ENCODE measurements at regions not wholly inside any gene's neighbourhood (a gene's known extent, or its start where the extent isn't known, plus 50 kb on each side); places are given as distances from the start of the nearest gene placed in this dataset.

DNA sequence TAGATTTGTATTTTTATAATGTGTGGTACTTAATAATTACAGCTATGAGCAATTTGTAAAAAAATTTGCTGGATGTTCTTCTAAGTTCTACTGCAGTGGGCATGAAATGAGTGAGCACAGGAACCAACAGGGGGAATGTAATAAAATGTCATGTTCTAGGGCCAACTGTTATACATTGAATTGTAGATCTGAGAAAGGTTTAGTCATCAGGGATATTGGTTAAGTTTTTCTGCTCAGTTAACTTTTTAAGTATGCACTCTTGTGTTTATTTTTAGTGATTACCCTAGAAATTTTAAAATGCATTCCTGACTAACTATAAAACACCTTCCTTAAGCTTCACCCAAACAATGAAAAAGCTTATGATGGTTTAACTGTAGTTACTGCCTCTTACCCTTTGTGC lies 101.8 kb downstream of the CAND1 start:
- DNase-seq (ENCODE audit: low read depth): no peak

DNA sequence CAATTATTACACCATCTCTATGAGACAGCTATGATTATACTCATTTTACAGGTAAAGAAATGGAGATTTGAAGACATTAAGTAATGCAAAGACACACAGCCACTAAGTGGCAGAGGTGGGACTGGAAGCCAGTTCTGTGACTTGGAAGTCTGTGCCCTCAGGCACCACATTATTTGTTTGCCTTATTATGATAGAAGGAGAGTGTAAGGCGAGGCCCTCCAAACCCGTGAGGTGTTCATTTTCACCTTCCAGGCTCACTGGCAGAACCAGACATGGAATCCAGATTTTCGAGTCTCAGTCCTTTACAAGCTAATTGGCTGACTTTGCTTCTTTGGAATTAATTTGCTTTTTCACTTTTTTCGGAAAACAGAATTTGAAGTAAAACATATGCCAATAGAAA lies 107.9 kb downstream of the CAND1 start:
- DNase-seq (ENCODE audit: low read depth): no peak

DNA sequence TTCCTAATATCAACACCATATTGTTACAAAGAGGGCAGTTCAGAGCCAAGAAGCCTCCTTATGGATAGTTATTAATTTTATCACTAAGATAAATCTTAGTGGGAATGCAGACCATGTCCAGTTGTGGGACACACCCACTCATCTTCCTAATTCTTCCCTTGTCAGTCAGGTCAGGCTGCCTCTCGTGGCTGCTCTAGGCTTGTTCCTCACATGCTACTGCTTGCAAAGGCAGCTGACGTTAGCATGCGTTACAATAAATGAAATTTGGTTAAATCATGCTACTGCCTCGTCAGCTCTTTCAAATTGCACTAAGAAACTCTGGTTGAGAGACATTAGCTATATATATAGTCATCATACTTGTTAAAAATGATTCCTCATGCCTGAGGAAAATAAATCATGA lies 108.4 kb downstream of the CAND1 start:
- no peak for DNase-seq (ENCODE audit: low read depth)

DNA sequence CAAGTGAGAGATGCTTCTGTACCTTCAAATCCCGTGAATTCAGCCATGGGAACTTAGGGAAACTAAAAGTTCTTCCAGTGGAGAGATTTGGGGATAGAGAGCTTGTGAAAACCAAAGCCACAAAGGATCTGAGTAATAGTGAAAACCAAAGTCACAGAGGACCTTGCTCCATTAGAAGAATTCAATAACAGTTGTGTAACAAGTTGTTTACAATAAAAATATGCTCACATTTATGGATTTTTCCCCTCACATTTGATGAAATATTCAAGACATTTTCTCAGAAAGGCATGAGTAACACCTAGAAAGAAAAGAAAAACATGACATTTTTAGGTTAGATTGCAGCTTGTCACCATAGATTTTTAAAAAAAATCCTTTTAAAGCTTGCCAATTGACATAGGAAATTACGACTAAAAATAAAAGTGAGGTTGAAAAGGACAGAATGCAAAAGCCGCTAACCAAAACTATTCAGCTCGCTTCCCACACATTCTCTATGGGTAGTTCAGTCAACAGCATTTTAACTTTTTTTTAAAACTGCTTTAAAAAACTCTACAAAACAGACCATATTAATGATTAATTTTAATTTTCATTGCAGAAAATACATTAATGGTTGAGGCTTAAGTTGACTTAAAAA lies 113.2 kb downstream of the CAND1 start:
- DNase-seq (ENCODE audit: low read depth): no peak

DNA sequence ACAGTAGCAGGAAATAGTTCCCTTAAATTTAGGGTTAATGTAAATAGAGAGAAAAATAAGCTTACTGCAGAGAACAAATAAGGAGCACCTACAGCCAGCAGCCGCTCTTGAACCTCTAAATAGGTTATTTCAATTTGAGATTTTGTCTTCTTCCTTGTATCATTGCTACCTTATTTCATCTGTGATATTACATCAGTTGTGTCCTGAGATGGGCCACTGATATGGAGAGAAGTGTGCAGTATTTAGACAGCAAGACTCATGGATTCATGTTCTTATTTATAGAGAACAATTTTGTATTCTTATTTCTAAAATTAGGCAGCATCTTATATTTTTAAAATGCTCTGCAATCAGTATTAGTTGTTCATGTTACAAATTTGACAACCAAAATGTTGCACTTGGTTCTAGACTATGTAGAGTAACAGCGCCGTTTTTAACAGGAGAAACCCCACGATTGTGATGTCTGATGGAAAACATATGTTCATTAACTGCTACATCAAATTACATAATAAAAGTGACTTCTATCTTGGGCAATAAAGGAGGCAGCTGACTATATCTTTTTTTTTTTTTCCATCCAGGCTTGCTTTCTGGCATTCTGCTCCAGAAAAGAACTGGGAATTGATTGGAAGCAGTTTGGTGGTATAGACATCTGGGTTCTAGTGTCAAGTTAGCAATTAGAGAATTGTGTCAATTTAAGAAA lies 117.9 kb downstream of the CAND1 start:
- DNase-seq (ENCODE audit: low read depth): no peak

DNA sequence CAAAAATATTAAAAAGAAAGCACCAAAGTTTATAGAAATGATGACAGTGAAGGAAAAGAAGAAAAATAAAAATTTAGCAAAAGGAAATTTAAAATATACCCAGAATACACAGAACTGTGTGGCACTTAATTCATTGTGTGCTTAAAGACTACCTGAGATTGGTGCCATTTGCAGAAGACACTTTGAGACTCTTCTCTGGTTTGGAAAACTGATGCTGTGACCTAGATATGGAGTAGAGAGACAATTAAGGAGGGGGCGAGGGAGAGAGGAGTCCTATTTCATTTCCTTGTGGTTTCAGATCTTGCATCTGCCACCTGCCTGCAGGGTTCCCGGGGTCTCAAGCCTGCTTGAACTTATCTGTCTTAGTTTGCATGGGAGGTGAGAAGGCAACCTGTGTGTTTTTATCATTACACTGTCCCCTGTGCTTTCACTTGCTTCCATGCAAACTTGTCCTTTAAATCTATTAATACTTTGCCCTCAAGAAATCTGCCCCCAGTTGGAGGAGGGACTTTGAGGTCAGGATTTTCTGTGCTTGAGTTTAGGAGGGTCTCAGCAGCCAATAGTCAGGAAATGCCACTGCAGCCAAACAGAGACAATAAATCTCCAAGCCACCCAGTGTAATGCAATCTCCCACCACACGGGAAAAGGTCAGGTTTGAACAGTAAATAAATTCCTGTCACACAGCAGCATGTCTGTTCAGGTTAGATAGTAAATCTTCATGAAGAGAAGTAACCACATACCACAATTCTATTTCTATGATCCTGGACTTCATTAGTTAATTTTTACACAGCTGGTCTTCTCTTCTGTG lies 119.4 kb downstream of the CAND1 start:
- DNase-seq (ENCODE audit: low read depth): no peak

DNA sequence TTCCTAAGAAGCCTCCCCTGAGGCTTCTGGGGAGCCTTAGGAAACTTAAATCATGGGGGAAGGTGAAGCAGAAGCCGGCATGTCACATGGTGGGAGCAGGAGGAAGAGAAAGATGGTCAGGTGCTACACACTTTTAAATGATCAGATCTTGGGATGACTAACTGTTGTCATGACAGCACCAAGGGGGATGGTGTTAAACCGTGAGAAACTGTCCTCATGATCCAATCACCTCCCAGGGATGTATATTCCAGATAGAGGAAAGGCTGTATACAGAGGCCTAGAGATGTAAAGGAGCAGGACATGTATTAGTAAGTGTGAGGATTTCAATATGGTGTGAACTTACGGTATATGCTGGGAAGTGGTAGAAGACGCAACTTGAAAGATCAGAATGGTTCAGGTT lies 121.1 kb downstream of the CAND1 start:
- DNase-seq (ENCODE audit: low read depth): no peak

DNA sequence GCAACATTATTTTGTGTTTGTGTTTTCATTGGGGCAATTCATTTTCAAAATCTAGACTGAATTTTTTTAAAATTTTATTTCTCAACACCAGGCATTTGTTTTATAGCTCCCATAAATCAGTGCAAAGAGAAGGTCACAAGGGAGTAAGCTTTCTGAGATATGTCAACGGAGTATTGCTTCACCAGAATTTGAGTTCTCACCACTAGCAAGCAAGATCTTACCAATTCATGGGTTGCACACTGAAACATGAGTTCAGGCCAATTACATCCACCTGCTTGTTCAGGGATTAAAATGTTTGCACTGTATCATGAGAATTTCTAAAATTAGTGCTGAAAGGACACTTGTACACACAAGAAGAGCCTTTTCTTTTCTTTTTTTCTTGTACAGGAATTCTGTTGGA lies 121.9 kb downstream of the CAND1 start:
- no peak for DNase-seq (ENCODE audit: low read depth)

DNA sequence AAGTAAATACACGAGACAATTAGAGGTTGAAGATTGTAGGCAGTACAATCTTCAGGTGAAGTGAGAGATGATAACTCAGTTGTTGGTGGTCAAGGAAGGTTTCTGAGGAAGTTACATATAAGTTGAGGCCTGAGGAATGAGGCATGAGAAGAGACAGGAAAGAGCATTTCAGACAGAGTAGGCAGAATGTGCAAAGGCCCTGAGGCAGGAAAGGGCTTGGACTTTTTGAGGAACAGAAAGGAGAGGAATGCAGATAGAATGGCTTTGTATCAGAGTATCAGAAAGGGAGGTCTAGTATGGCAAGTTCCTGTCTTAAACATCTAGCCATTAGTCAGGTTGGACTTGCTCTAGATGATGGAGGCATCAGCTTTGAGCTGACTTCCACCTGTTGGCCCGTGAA lies 122.5 kb downstream of the CAND1 start:
- DNase-seq (ENCODE audit: low read depth): no peak

DNA sequence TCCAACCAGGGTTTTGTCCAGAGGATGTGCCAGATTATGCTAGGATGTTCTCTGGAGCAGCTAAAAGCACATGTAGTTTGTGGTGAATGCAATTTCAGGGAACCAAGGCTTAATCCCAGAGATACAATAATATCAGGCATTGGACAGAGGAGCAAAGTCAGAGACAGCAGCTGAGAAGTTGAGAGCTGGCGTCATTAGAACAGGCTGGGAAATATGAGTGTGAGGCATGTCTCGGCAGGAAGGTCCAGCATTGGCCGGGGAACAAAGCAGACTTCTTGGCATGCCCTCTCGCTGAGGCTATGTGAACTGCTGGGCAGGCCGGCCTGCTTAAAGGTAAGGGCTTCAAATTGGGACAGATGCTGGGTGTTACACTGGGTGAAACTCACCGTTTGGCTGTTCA lies 125.4 kb downstream of the CAND1 start:
- DNase-seq (ENCODE audit: low read depth): no peak

DNA sequence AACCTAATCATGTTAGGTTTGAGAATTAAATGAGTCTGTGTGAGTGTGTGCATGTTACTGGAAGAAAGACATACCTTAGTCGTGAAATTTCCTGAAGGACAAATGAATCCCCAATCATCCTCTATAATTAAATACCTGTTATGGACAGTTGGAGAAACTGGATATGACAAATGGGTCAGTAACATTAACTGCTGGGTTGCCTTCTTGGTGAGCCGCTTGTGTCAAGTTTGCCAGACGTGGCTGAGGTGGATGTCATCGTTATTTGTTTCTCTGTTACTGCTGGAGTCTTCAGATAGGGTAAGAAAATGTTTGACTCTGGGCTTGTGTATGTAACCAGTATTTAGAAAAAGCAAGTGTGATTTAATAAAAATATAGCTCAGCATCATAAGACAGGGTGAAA lies 131.6 kb downstream of the CAND1 start:
- DNase-seq (ENCODE audit: low read depth): no peak

DNA sequence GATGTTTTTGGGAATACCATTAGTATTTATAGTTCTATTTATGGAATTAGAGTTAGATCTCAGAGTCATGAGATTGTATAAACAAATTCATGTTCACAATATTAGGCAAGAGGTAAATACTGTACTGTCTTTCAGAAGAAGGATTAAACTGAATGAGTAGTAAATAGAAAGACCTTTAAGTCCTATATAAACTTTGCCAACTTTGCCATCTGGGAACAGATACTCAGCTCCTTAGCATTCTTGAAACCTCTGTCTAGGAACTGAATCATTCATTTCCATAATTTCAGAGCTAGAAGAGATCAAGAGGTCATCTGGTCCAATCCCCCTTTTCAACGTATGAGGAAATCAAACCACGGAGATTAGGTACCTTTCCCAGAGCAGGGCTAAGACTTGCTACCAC lies 141.1 kb downstream of the CAND1 start:
- no peak for DNase-seq (ENCODE audit: low read depth)

DNA sequence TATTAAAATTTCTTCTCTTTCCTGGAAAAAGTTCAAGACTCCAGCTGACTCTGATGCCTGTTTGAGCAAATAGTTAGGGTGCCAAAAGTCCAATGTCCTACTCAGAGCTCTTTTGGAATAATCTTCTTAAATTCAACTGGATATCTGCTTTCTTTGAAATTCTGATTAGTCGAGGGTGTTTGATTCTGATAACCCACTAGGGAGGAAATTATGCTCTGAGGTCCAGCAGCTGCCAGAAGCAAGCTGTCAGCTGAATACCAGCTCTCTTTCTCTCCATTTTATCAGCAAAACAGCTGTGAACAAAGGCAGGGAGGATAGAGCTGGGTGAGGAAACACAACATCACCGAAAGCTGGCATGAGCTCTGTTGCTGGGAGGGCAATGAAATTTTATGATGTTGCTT lies 141.5 kb downstream of the CAND1 start:
- DNase-seq (ENCODE audit: low read depth): no peak

DNA sequence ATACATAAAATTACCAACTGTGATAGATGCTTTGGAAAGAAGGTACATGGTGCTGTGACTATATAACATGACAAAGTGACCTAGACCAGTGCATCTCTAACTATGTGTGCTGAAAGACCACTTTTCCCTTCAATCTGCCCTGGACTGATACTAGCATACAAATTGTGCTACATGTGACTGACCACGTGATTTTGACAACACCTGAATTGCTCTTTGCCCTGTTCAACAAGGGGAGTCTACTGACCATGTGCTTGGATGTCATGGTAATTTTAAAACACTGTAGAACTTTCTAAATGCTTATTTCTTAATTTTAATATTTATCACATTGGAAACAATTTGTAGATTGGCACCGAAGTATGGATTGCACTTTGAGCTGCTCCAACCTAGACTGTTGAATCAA lies 142.4 kb downstream of the CAND1 start:
- DNase-seq (ENCODE audit: low read depth): no peak

DNA sequence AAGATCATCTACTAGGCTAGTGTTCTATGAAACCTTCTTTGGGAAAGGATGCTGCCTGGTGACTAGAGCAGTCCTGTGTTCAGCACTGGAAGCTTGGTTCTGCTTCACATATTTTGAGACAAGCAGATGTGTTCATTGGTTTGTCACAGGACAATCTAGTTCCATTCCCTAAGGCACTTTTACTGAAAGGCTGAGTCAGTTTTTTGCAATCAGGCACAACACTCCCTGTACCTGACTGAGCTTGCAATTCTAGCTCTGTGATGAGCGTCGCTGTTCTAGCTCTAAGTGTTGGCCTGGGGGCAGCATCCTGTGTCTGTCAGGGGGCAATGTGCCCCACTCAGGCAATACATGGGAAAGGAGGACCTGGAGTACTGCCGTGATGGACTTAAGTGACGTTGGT lies 144.4 kb downstream of the CAND1 start:
- DNase-seq (ENCODE audit: low read depth): no peak

DNA sequence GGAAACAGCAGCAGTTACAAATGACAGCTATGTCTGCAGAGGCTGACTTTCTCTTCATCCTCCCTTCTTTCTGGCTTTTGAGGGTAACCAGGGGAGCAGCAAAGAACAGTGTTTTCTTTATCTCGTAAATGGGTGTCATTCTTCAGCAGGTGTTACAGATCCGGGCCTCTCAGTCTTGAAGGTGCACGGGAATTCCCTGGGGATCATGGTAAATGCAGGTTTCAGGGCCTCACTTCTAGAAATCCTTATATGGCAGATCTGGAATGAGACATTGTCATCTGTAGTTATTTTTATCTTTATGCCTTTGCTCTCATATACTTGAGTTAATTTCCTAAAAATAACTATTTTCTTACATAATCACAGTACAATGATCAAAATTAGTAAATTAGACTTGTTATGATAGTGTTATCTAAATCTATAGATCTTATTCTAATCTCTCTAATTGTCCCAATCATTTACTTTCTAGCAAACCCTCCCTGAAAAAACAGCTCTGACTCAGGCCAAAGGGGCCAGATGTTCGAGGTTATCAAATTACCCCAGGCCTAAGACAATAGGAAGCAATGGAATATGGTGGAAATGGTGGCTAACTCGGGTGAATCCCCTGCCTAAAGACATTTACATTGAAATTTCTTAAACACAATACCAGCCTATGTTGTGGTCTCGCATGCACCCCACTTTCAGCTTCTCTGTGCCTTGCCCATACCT lies 145.0 kb downstream of the CAND1 start:
- DNase-seq (ENCODE audit: low read depth): no peak

DNA sequence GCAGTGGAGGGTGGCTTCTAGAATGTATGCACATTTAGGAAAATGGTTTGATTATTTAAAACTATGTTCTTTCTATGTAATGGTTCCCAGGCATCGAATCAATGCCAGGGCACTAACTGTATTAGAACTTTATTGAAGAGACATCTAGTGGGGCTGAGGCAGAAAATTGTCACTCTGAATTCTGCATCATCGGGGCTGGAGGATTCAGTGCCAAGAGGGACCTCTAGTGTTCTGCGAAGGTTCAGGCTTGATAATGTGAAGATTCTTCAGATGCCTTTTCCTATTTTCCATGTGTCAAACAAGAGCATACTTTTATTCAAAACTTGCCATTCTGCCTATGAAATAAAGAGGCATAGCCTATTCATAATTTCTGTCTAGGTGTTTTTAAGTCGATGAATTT lies 146.3 kb downstream of the CAND1 start:
- no peak for DNase-seq (ENCODE audit: low read depth)

DNA sequence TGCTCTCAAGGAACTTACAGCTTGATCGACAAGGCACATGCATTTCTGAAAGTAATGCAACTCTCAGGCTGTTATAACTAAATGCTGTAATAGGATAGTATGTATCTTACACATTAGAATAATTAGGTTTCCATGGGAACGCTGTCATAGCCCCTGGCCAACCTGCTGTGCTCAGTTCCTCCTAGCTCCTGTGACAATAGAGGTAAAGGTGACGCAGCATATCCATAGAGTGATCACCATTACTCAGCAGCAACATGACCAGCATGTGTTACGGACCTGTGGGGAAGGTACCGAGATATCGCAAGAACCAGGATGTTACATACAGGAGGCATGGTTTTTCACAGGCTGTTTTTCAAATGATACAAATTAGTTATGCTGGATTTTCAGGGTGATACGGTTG lies 150.7 kb downstream of the CAND1 start:
- DNase-seq (ENCODE audit: low read depth): no peak

DNA sequence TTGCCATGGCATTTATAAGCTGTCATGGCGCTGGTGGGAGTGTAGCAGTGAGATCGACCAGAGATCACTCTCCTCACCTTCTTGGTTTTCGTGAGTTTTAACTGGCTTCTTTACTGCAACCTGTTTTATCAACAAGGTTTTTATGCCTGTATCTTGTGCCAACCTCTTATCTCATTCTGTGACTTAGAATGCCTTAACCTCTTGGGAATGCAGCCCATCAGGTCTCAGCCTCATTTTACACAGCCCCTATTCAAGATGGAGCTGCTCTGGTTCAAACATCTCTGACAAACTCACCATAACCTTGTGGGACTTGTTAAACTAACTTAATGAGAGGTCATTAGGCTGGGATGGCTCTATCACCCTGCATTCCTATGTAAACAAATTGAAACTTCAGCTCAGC lies 151.3 kb downstream of the CAND1 start:
- no peak for DNase-seq (ENCODE audit: low read depth)

DNA sequence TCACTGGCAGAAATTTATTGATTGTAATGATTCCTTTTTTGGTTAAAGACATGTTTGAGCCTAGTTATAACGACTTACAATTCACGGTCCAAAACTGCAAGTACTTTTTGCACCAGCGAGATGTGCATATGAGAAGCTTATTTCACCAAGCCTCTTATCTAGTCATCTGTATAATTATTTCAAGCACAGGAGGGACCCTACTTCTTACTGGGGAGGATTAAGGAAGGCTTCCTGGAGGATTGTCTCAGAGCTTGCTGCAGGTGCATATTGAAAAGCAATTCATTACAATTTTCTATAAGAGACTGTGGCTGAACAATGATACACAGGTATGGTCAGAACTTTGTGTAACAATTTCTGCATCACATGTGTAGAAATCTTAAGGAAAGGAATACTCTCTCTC lies 152.9 kb downstream of the CAND1 start:
- no peak for DNase-seq (ENCODE audit: low read depth)

DNA sequence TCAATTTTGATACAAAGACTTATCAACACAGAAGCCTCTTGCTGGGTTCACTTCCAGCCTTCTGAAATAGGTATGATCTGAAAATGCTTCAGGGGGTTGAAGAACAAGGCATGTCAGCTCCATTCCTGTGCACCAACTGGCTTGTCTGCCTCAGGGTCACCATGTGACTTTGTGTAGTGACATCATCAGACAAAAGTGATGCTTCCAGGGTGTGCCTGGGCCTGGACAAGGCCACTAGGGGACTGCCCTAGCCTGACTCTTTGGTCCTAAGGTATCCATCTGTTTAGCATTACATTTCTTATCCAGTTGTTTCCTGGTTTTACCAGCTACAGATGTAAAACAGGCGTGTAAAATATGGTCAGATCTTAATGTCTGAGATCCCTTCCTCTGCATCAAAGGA lies 155.6 kb downstream of the CAND1 start:
- no peak for DNase-seq (ENCODE audit: low read depth)

DNA sequence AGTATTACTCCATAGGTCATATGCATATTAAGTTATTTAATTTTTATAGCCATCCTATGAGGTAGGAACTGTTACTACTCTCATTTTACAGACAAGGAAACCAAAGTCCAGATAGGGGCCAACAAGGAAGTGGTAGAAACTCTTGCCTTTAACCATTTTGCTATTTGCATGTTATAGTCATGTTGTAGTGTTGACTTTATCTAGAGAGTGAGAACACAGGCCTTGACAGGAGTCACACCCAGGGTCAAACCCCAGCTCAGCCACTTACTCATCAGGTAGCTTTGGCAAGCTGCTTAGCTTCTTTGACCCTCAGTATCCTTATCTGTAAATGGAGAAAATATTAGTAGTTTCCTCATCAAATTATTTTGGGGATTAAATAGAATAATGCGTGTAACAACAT lies 156.2 kb downstream of the CAND1 start:
- no peak for DNase-seq (ENCODE audit: low read depth)

DNA sequence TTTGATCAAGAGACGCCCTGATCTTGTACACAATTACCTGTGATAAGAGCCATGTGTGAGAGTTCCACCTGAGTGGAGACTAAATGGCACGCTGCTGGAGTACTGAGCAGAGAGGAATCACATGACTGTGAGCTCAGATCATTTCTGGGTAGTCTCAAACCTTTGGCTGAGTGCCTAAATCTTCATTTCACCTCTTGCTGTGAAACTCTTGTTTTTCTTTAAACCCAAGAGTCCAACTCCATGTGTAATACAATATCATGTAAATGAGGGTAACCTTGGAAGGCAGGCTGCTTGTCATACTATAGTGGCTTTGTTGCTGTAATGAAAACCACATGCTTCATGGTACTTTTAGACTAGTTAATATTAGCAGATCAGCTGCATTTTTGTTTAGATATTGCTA lies 156.9 kb downstream of the CAND1 start:
- no peak for DNase-seq (ENCODE audit: low read depth)
